AG10803 (cell line): ENCODE measurements at regions not wholly inside any gene's neighbourhood (a gene's known extent, or its start where the extent isn't known, plus 50 kb on each side); places are given as distances from the start of the nearest gene placed in this dataset.

ENCODE experiments used
- DNase-seq: peaks from one replicate; pipeline ENCODE4 v3.0.0; 2010; ENCODE audit warnings: low read depth
- H3K4me3 ChIP-seq: 2 replicates; pipeline ENCODE4 v1.5.1; 2011; ENCODE audit warnings: mild to moderate bottlenecking, low read length, control low read depth
- TF ChIP-seq, protein P1 (sequence below): conservative IDR thresholded peaks from 2 replicates; pipeline ENCODE4 v1.5.1; 2011; ENCODE audit warnings: mild to moderate bottlenecking, low read length, control low read depth, inconsistent platforms

GRCh38 chr18:39260565-39260964 lies 1695.0 kb upstream of the CELF4 start:
- H3K4me3 ChIP-seq = no peak overlapping the region
- TF ChIP-seq, protein P1, sequence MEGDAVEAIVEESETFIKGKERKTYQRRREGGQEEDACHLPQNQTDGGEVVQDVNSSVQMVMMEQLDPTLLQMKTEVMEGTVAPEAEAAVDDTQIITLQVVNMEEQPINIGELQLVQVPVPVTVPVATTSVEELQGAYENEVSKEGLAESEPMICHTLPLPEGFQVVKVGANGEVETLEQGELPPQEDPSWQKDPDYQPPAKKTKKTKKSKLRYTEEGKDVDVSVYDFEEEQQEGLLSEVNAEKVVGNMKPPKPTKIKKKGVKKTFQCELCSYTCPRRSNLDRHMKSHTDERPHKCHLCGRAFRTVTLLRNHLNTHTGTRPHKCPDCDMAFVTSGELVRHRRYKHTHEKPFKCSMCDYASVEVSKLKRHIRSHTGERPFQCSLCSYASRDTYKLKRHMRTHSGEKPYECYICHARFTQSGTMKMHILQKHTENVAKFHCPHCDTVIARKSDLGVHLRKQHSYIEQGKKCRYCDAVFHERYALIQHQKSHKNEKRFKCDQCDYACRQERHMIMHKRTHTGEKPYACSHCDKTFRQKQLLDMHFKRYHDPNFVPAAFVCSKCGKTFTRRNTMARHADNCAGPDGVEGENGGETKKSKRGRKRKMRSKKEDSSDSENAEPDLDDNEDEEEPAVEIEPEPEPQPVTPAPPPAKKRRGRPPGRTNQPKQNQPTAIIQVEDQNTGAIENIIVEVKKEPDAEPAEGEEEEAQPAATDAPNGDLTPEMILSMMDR = no peak
- no peak for DNase-seq

DNA sequence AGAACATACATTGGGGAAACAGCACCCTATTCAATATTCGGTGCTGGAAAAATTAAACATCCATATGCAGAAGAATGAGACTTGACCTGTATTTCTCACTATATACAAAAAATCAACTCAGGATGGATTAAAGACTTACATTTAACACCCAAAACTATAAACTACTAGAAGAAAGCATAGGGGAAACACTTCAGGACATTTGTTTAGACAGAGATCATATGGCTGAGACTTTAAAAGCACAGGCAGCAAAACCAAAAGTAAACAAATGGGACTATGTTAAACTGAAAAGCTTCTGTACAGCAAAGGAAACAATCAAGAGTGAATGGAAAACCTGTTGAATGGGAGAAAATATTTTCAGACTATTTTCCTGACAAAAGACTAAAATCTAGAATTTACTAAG lies 1694.1 kb upstream of the CELF4 start:
- TF ChIP-seq, protein P1 = no peak
- H3K4me3 ChIP-seq = no peak overlapping the region
- no peak for DNase-seq

DNA sequence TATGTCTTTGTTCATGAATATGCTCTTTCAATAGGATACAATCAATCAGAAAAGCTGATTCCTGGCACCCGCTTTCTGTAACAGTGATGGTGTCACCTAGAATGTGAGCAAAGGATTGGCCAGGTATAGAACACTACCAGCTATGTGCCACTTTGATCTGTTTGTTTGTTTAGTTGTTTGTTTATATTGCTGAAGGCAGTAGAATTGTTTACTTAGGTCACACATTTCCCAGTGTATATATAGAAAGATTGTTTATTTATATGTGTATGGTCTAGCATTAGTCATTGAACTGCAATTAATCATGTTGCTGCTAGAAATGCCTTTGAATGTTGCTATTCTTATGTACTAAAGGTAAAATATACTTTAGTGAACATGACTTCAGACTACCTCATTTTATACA lies 1678.6 kb upstream of the CELF4 start:
- no peak for DNase-seq
- TF ChIP-seq, protein P1 = no peak
- no peak overlapping the region for H3K4me3 ChIP-seq

GRCh38 chr18:39241534-39241933 lies 1675.9 kb upstream of the CELF4 start:
- DNase-seq = no peak
- no peak overlapping the region for H3K4me3 ChIP-seq
- TF ChIP-seq, protein P1 = no peak

GRCh38 chr18:39238981-39239660 lies 1673.5 kb upstream of the CELF4 start:
- TF ChIP-seq, protein P1 = no peak

GRCh38 chr18:39235118-39235719 lies 1669.6 kb upstream of the CELF4 start:
- no peak for DNase-seq
- TF ChIP-seq, protein P1 = no peak
- no peak overlapping the region for H3K4me3 ChIP-seq

More at GRCh38 chr18:39238981-39239660, 1673.5 kb upstream of the CELF4 start:
- no peak for DNase-seq
- H3K4me3 ChIP-seq = no peak overlapping the region

GRCh38 chr18:39232937-39233336 lies 1667.3 kb upstream of the CELF4 start:
- H3K4me3 ChIP-seq = no peak overlapping the region
- DNase-seq = no peak
- TF ChIP-seq, protein P1 = no peak
